ENCODE measurements at regions not wholly inside any gene's neighbourhood (a gene's known extent, or its start where the extent isn't known, plus 50 kb on each side); places are given as distances from the start of the nearest gene placed in this dataset.

GRCh38 chr3:26558257-26558656 lies 64.3 kb upstream of the LRRC3B start:
- DNase-seq: no peak

- no peak for DNase-seq
These were observed 63.3 kb upstream of the LRRC3B start for GRCh38 chr3:26559227-26559626.

GRCh38 chr3:26560081-26560480 lies 62.5 kb upstream of the LRRC3B start:
- no peak for DNase-seq

GRCh38 chr3:26562021-26562768 lies 60.4 kb upstream of the LRRC3B start:
- no peak for DNase-seq

Measured in NCI-H2171 (cell line).